NCI-H128 (cell line): ENCODE measurements at regions not wholly inside any gene's neighbourhood (a gene's known extent, or its start where the extent isn't known, plus 50 kb on each side); places are given as distances from the start of the nearest gene placed in this dataset.
"Not testable (repeated sequence)": the region's sequence is repeated elsewhere in the genome, so short reads cannot be mapped to it uniquely, and the experiment has no call there.

Source experiments
- DNase-seq: peaks from one replicate; lab custom pipeline; 2025; ENCODE audit not compliant: unreplicated experiment; lab: John Stamatoyannopoulos, UW

GRCh38 chr5:62783374-62784057 lies 204.9 kb downstream of the LRRC70 start:
- no peak for DNase-seq

GRCh38 chr5:62780888-62781287 lies 202.3 kb downstream of the LRRC70 start:
- DNase-seq: no peak

GRCh38 chr5:62780230-62780629 lies 201.6 kb downstream of the LRRC70 start:
- no peak for DNase-seq

GRCh38 chr5:62779010-62779422 lies 200.4 kb downstream of the LRRC70 start:
- peak; percentile 31 for DNase-seq

- no peak for DNase-seq
Measured at GRCh38 chr5:62778316-62779009, 199.8 kb downstream of the LRRC70 start.

GRCh38 chr5:62777081-62777480 lies 198.5 kb downstream of the LRRC70 start:
- DNase-seq: not testable (repeated sequence)

- not testable (repeated sequence) for DNase-seq
Measured at GRCh38 chr5:62776592-62776991, 198.0 kb downstream of the LRRC70 start.

GRCh38 chr5:62773460-62773859 lies 194.8 kb downstream of the LRRC70 start:
- DNase-seq: no peak

- no peak for DNase-seq
Measured at GRCh38 chr5:62771341-62771740, 192.7 kb downstream of the LRRC70 start.

GRCh38 chr5:62767650-62768049 lies 189.0 kb downstream of the LRRC70 start:
- no peak for DNase-seq

GRCh38 chr5:62767077-62767476 lies 188.5 kb downstream of the LRRC70 start:
- no peak for DNase-seq

- DNase-seq: no peak
Measured at GRCh38 chr5:62762503-62762902, 183.9 kb downstream of the LRRC70 start.

GRCh38 chr5:62757686-62758085 lies 179.1 kb downstream of the LRRC70 start:
- DNase-seq: not testable (repeated sequence)

- DNase-seq: not testable (repeated sequence)
Measured at GRCh38 chr5:62752998-62753367, 174.4 kb downstream of the LRRC70 start.

GRCh38 chr5:62752056-62752997 lies 173.7 kb downstream of the LRRC70 start:
- not testable (repeated sequence) for DNase-seq

- DNase-seq: no peak
Measured at GRCh38 chr5:62742207-62742606, 163.6 kb downstream of the LRRC70 start.

GRCh38 chr5:62741761-62742160 lies 163.1 kb downstream of the LRRC70 start:
- DNase-seq: no peak

- DNase-seq: no peak
Measured at GRCh38 chr5:62737766-62738165, 159.1 kb downstream of the LRRC70 start.

GRCh38 chr5:62732677-62733121 lies 154.1 kb downstream of the LRRC70 start:
- no peak for DNase-seq

GRCh38 chr5:62731022-62731421 lies 152.4 kb downstream of the LRRC70 start:
- DNase-seq: no peak

- DNase-seq: no peak
Measured at GRCh38 chr5:62729675-62730074, 151.1 kb downstream of the LRRC70 start.
